ENCODE measurements at regions not wholly inside any gene's neighbourhood (a gene's known extent, or its start where the extent isn't known, plus 50 kb on each side); places are given as distances from the start of the nearest gene placed in this dataset.

GRCh38 chr1:209048941-209049669 is 534.4 kb upstream of the CAMK1G start:
- H3K27ac ChIP-seq: no peak overlapping the region
- TF ChIP-seq ZFX (IDR thresholded peaks at IDR 0.05; ENCODE audit: borderline replicate concordance) (no peak), CTCF (IDR thresholded peaks at IDR 0.05) (no peak)

- no peak overlapping the region for H3K27ac ChIP-seq
- no peak for TF ChIP-seq ZFX (IDR thresholded peaks at IDR 0.05; ENCODE audit: borderline replicate concordance)
- no peak for TF ChIP-seq CTCF (IDR thresholded peaks at IDR 0.05)
Observed at GRCh38 chr1:209051570-209051969, 531.9 kb upstream of the CAMK1G start.

DNA sequence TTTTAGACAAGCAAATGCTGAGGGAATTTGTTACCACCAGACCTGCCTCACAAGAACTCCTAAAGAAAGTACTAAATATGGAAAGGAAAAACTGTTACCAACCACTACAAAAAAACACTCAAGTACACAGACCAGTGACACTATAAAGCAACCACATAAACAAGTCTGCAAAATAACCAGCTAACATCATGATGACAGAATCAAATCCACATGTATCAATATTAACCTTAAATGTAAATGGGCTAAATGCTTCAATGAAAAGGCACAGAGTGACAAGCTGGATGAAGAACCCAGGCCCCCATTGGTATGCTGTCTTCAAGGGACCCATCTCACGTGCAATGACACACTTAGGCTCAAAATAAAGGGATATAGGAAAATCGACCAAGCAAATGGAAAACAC is 529.9 kb upstream of the CAMK1G start:
- no peak for TF ChIP-seq ZFX (IDR thresholded peaks at IDR 0.05; ENCODE audit: borderline replicate concordance)
- no peak for TF ChIP-seq CTCF (IDR thresholded peaks at IDR 0.05)
- no peak overlapping the region for H3K27ac ChIP-seq

DNA sequence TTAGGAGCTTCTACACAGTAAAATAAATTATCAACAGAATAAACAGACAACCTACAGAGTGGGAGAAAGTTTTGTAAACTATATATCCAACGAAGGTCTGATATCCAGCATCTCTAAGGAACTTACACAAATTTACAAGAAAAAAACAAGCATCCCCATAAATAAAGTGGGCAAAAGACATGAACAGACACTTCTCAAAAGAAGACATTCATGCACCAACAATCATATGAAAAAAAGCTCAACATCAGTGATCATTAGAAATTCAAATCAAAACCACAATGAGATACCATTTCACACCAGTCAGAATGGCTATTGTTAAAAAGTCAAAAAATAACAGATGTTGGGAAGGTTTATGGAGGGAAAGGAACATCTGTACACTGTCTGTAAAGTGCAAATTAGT is 526.4 kb upstream of the CAMK1G start:
- TF ChIP-seq CTCF (IDR thresholded peaks at IDR 0.05) (no peak), ZFX (IDR thresholded peaks at IDR 0.05; ENCODE audit: borderline replicate concordance) (no peak)
- H3K27ac ChIP-seq: no peak overlapping the region

DNA sequence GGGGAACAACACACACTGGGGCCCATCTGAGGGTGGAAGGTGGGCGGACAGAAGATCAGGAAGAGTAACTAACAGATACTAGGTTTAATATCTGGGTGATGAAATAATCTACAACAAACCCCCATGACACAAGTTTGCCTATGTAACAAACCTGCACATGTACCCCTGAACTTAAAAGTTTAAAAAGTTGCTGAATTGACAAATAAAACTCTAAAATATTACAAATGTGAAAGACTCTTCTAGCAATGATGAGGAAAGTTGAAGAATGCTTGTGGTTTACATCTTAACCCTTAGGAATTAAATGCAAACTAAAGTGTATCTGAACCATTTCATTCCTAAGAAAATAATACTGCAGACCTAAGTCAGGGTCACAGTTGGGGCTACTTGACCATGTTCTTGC is 525.6 kb upstream of the CAMK1G start:
- TF ChIP-seq ZFX (IDR thresholded peaks at IDR 0.05; ENCODE audit: borderline replicate concordance): no peak
- no peak for TF ChIP-seq CTCF (IDR thresholded peaks at IDR 0.05)
- no peak overlapping the region for H3K27ac ChIP-seq

DNA sequence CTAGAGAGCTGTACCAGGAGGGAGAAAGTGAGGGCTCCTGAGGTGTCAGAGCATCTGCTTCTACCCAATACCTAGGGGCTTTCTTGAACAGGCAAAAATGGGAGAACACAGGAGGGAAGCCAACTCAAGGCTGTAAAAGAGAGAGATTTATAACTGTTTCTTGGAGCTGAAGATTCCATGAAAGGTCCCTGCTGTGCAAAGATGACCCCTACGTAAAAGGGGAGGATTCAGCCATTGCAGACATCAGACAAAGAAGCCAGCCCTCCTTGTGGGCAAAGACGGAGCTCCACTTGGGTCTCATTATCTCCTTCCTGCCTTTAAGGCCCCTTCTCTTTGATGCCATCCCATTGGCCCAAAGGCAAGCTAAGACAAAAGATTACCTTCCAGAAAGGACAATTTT is 524.1 kb upstream of the CAMK1G start:
- TF ChIP-seq CTCF (IDR thresholded peaks at IDR 0.05) (no peak), ZFX (IDR thresholded peaks at IDR 0.05; ENCODE audit: borderline replicate concordance) (no peak)
- H3K27ac ChIP-seq: no peak overlapping the region

DNA sequence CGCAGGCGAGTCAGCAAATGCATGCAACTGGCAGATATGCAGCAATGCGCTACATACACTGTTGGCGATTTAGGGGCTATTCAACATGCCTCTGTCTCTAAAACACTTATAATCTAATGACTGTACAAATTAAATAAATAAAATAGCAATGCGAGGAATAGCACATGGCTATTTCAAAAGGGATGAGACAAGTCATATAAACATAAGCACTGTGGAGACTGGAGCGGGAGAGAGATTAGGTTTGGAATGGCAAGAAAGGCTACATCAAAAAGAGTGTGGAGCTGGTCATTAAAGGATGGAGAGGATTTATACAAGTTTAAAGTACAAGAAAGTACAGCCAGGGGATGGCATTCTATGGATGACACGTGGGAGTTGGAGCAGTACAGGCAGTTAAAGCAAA is 523.5 kb upstream of the CAMK1G start:
- H3K27ac ChIP-seq: no peak overlapping the region
- TF ChIP-seq CTCF (IDR thresholded peaks at IDR 0.05) (no peak), ZFX (IDR thresholded peaks at IDR 0.05; ENCODE audit: borderline replicate concordance) (no peak)
